Loucy (cell line): ENCODE measurements at regions not wholly inside any gene's neighbourhood (a gene's known extent, or its start where the extent isn't known, plus 50 kb on each side); places are given as distances from the start of the nearest gene placed in this dataset.

Experiments
- H2AFZ ChIP-seq: fragments of 200-600 bp; sonication (generic); 2 replicates; pipeline ENCODE4 v1.6.0; 2016; ENCODE audit warnings: antibody characterized with exemption, mild to moderate bottlenecking, low read length, moderate library complexity
- H3F3A ChIP-seq: fragments of 200-600 bp; 2 replicates; pipeline ENCODE4 v1.6.0; 2016; ENCODE audit warnings: antibody characterized with exemption, low read depth, mild to moderate bottlenecking
- H3K27me3 ChIP-seq: fragments of 200-600 bp; sonication (generic); 2 replicates; pipeline ENCODE4 v1.6.1; 2014; ENCODE audit warnings: low read length, mild to moderate bottlenecking; ENCODE audit not compliant: insufficient read depth, poor library complexity, severe bottlenecking
- H3K36me3 ChIP-seq: fragments of 200-600 bp; sonication (generic); 2 replicates; pipeline ENCODE4 v1.6.1; 2016; ENCODE audit warnings: low read length; ENCODE audit not compliant: insufficient read depth
- H3K4me1 ChIP-seq: fragments of 200-600 bp; sonication (generic); 2 replicates; pipeline ENCODE4 v1.5.1; 2014; ENCODE audit warnings: low read length, mild to moderate bottlenecking; ENCODE audit not compliant: insufficient read depth, poor library complexity, severe bottlenecking
- H3K4me2 ChIP-seq: fragments of 200-600 bp; sonication (generic); 2 replicates; pipeline ENCODE4 v1.6.0; 2014; ENCODE audit warnings: antibody characterized with exemption, low read length, low read depth, mild to moderate bottlenecking; ENCODE audit not compliant: poor library complexity, severe bottlenecking
- H3K4me3 ChIP-seq: fragments of 200-600 bp; sonication (generic); 2 replicates; pipeline ENCODE4 v1.5.1; 2014; ENCODE audit warnings: low read length, mild to moderate bottlenecking, mixed read lengths; ENCODE audit not compliant: poor library complexity, severe bottlenecking
- H3K79me2 ChIP-seq: fragments of 200-600 bp; sonication (generic); 2 replicates; pipeline ENCODE4 v1.6.1; 2014; ENCODE audit warnings: low read length; ENCODE audit not compliant: insufficient read depth
- H3K9ac ChIP-seq: fragments of 200-600 bp; sonication (generic); 2 replicates; pipeline ENCODE4 v1.6.0; 2014; ENCODE audit warnings: mild to moderate bottlenecking, low read depth, low read length, moderate library complexity; ENCODE audit not compliant: poor library complexity, severe bottlenecking
- H3K9me2 ChIP-seq: fragments of 200-600 bp; sonication (generic); replicated peaks from 2 replicates; pipeline ENCODE4 v1.6.1; 2016; ENCODE audit warnings: low read depth, low read length, mixed read lengths
- H3K9me3 ChIP-seq: fragments of 200-600 bp; sonication (generic); 2 replicates; pipeline ENCODE4 v1.6.1; 2014; ENCODE audit warnings: mild to moderate bottlenecking, antibody characterized with exemption, low read length, low read depth; ENCODE audit not compliant: insufficient read depth
- H4K20me1 ChIP-seq: fragments of 200-600 bp; sonication (generic); 2 replicates; pipeline ENCODE4 v1.6.0; 2014; ENCODE audit warnings: antibody characterized with exemption, low read length, mild to moderate bottlenecking; ENCODE audit not compliant: insufficient read depth, poor library complexity, severe bottlenecking
- EZH2phosphoT487 ChIP-seq: fragments of 200-600 bp; IDR thresholded peaks from 2 replicates; pipeline ENCODE4 v1.6.1; 2018; ENCODE audit warnings: antibody characterized with exemption, mild to moderate bottlenecking, moderate library complexity, borderline replicate concordance
- TF ChIP-seq, protein P1 (sequence below): fragments of 200-600 bp; sonication (generic); conservative IDR thresholded peaks from 2 replicates; pipeline ENCODE4 v1.5.1; 2014; ENCODE audit warnings: mild to moderate bottlenecking, antibody characterized with exemption, low read length

DNA sequence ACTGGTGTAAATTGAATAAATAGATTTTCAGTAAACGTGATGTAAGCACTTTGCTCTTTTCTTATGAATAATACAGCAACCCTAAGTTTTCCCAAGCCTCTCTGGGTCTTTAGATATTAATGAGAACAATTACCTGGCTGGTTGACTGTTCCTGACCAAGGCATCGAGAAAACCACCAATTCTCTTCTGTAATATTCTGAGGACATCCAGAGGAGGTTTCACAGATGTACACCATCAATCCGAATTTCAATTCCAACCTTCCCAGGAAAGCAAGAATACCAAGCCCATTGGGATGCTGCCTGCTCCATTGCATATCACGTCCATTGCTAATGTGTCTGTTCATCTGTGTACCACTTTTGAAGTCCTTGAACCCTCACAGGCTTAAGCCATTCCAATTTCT lies 571.8 kb downstream of the NUP35 start:
- H3K36me3 ChIP-seq: no peaks in the 10 kb centered on the region
- no peak overlapping the region for H3K9ac ChIP-seq
- no peaks in the 10 kb centered on the region for H3K79me2 ChIP-seq
- no peaks in the 10 kb centered on the region for H3F3A ChIP-seq
- H3K9me2 ChIP-seq: no peaks in the 10 kb centered on the region
- no peaks in the 10 kb centered on the region for H3K27me3 ChIP-seq
- TF ChIP-seq, protein P1, sequence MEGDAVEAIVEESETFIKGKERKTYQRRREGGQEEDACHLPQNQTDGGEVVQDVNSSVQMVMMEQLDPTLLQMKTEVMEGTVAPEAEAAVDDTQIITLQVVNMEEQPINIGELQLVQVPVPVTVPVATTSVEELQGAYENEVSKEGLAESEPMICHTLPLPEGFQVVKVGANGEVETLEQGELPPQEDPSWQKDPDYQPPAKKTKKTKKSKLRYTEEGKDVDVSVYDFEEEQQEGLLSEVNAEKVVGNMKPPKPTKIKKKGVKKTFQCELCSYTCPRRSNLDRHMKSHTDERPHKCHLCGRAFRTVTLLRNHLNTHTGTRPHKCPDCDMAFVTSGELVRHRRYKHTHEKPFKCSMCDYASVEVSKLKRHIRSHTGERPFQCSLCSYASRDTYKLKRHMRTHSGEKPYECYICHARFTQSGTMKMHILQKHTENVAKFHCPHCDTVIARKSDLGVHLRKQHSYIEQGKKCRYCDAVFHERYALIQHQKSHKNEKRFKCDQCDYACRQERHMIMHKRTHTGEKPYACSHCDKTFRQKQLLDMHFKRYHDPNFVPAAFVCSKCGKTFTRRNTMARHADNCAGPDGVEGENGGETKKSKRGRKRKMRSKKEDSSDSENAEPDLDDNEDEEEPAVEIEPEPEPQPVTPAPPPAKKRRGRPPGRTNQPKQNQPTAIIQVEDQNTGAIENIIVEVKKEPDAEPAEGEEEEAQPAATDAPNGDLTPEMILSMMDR: no peak
- TF ChIP-seq EZH2phosphoT487: no peak
- H3K4me3 ChIP-seq: no peak overlapping the region
- H2AFZ ChIP-seq: no peak overlapping the region
- no peaks in the 10 kb centered on the region for H3K4me1 ChIP-seq
- no peaks in the 10 kb centered on the region for H3K9me3 ChIP-seq
- no peaks in the 10 kb centered on the region for H4K20me1 ChIP-seq
- no peak overlapping the region for H3K4me2 ChIP-seq

- H3K4me1 ChIP-seq: no peaks in the 10 kb centered on the region
- H3K4me3 ChIP-seq: no peak overlapping the region
- no peaks in the 10 kb centered on the region for H3K36me3 ChIP-seq
- H3K9ac ChIP-seq: no peak overlapping the region
- no peak overlapping the region for H3K4me2 ChIP-seq
- no peaks in the 10 kb centered on the region for H3K79me2 ChIP-seq
- TF ChIP-seq, protein P1: no peak
- TF ChIP-seq EZH2phosphoT487: no peak
- H3K9me3 ChIP-seq: no peaks in the 10 kb centered on the region
- H3K27me3 ChIP-seq: no peaks in the 10 kb centered on the region
- H3F3A ChIP-seq: no peaks in the 10 kb centered on the region
- no peaks in the 10 kb centered on the region for H3K9me2 ChIP-seq
- no peak overlapping the region for H2AFZ ChIP-seq
- no peaks in the 10 kb centered on the region for H4K20me1 ChIP-seq
Measured at GRCh38 chr2:183709829-183710228, 585.6 kb downstream of the NUP35 start.

- Histone ChIP-seq H2AFZ (no peak overlapping the region), H3K9me2 (no peaks in the 10 kb centered on the region), H3K4me3 (no peak overlapping the region), H3K4me2 (no peak overlapping the region), H3K27me3 (no peaks in the 10 kb centered on the region), H3K79me2 (no peaks in the 10 kb centered on the region), H3K9ac (no peak overlapping the region), H3K36me3 (no peaks in the 10 kb centered on the region), H3K4me1 (no peaks in the 10 kb centered on the region), H3K9me3 (no peaks in the 10 kb centered on the region), H3F3A (no peaks in the 10 kb centered on the region), H4K20me1 (no peaks in the 10 kb centered on the region)
- TF ChIP-seq, protein P1: no peak
- no peak for TF ChIP-seq EZH2phosphoT487
Measured at GRCh38 chr2:183718246-183718645, 594.0 kb downstream of the NUP35 start.
